Inflammatory macrophage treated with lipopolysaccharide for 1 hour (primary cell): ENCODE measurements at regions not wholly inside any gene's neighbourhood (a gene's known extent, or its start where the extent isn't known, plus 50 kb on each side); places are given as distances from the start of the nearest gene placed in this dataset.

Experiments
- DNase-seq, 2 donors: peaks; one replicate each; pipeline ENCODE4 v3.0.0-alpha.2; 2020 to 2022

DNA sequence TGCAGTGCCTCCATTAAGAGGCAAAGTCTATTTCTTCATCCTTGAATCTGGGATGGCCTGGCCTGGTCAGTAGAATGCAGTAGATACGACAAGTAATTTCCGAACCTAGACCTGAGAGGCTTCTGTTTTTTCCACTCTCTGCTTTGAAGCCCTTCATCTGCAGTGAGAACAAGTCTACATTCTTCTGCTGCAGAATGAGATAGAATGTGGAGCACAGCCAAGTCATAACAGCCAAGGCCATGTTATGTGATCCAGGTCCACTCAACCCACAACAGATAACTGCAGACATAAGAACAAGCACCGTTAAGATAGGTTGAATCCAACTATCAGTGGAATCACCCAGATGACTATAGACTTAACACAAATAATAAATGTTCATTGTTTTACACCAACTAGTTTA, 1297.7 kb downstream of the C4orf33 start:
- no peak for DNase-seq

DNA sequence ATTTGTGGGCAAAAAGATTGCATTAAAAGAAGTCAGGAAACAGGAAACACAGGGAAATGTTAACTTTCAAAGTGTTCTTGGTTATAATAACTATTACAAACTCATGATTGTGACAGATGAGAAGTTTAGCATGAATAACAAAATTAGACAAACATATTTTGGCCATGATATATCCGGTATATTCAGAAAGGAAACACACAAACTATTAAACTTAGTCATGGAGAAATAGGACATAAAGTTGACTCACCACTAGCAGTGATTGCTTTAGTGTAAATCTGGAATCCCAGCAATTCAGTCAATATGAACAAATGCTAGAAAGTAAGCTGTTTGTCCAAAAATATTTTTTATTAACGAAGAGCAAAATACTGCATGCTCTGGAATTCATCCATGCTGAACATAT, 1299.9 kb downstream of the C4orf33 start:
- no peak for DNase-seq

DNA sequence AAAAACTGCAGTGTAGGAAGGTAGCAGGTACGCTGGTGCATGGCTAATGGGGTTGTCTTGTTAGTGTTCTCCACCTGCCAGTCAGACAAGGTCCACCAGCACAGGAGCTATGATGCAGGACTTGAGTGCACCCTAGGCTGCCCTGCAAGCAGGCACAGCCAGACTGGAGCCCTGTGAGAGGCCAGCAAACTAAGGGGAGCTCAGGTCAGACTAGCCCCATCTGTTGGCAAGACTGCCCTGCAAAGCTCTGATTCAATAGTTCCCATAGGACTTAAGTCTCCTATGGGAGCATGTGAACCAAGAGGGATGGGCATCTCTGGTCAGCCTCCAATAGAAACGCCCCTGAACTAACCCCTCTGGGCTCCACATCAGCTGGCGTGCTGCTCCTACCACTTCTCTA, 1307.3 kb downstream of the C4orf33 start:
- DNase-seq = no peak

DNA sequence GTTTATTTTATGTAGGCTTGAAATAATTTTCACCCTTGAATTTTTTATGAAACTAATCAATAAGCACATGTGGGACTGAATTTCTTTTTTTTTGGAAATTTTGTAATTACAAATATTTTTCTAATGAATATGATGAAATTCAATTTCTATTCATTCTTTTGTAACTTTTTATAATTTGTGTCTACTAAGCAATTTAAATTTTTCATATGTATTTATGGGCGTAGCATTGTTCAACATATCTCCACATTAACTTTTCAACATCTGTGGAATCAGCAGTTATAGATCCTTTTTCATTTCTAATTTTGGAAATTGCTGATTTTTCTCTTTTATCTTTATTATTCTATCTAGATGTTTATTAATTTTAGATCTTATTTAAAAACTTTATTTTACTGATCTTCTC, 1320.3 kb downstream of the C4orf33 start:
- DNase-seq = no peak

DNA sequence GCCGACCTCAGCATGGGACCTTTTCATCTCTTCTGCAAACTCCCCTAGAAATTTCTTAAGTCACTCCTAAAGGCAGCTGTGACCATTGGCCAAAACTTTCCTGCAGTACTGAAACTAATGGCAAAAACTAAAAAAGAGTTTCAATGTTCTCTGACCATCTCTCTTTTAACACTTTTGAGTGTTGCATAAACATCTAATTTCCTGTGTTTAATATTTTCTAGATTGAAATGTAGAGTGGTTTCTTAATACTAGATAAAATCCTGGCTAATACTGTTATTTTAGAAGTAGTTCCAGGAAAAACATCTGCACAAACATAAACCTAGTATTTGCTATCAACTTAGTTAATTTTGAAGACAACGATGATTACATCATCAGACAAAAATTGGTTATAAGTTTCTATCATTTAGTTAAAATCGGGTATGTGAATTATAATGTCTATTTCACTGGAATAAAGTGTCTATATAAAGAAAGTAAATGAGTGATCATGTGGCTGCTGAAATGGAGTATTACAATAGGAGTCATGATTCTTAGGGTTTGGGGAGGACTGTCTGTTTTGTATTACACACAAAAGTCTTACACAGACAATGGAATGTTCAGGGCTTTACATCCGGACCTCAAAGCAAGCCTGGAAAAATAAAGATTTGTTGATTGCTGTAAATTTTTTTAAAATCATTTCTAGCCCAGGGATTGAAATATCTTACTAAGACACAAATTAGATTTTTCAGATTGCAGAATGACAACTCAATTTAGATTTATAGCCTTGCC, 1323.4 kb downstream of the C4orf33 start:
- DNase-seq = no peak

DNA sequence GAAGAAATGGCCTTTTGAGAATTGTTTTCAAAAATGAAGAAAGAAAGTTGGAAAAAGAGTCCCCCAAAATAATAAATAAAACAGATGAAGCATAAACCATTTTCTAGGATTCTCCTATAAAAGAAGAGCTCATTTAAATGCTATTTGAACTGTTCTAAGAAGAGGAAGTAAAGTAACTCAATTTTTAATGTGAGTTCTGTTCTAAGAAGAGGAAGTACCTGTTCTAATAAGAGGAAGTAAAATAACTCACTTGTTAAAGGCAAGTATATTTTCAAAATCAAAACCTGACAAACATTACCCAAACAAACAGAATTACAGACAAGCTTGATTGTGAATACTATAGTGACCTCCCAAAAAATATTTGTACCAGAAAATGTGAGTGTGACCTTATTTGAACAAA, 1326.3 kb downstream of the C4orf33 start:
- peak in 1 of 2 donors; percentile 3 for DNase-seq

DNA sequence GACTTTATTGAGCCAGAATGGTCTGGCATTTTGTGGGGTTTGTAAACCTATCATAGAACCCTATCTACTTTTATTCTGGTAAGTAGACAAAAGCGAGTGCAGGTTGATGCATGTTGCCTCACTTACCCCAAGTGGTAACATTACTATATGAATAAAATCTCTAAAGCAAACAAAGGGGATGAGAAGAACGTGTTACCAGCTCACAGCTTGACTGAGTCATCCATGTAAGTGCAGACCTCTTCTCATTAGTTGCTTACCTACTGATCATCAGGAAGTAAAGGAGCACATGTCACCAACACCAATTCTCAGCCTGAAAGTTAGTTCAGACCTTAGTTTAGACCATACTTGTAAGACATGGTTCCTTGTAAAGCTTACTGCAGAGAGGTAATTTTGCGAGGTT, 1328.3 kb downstream of the C4orf33 start:
- DNase-seq = no peak

DNA sequence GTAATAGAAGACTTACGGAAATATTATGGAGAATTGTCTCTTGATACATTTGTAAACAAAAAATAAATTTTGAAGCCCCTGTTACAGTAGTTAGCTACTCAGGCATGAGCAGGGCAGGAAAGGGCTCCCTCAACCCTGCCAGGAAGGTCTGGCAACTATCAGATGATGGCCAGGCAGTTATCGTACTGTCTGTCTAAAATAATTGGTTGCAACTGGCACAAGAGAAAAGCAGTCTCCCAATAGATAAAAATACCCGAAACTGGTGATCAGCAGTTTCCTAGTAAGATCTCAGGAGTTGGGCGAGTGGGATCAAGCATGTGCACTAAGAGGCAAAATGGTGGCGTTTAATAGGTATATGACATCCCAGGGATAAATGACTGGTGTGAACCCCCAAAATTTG, 1336.3 kb downstream of the C4orf33 start:
- no peak for DNase-seq

DNA sequence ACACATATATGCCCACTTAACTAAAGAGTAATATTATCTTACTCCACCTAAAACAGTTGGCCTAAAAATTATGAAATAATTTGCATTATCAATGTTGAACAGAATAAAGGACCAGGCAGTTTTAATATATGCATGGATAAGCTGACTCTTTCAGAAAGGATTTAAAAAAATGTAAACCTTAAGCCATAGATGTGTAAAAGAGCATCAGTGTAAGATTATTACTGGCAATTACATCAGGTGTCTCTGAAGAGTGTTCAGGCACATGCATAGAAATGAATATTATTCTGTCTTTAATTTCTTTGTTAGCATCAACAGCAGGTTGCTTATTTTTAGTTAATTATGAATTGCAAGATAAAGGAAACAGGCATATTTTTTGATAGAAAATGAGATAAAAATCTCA, 1353.8 kb downstream of the C4orf33 start:
- DNase-seq = no peak

DNA sequence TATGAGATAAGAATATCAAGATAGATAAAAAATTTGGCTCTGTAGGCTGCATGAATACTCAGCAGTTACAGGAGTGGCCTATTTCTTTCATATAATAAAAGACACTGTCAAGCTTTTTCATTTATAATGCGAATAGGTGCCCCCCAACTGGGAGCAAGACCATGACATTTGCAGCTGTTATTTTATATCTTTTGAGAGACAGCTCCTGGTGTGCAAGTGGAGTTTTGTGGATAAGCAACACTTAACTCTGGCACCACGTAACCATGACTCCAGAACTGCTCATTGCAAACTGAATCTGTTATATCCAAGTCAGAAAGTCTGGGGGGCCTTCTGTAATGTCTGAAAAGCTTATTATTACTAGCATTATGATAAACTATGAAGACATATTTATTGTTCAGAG, 1372.4 kb downstream of the C4orf33 start:
- no peak for DNase-seq

DNA sequence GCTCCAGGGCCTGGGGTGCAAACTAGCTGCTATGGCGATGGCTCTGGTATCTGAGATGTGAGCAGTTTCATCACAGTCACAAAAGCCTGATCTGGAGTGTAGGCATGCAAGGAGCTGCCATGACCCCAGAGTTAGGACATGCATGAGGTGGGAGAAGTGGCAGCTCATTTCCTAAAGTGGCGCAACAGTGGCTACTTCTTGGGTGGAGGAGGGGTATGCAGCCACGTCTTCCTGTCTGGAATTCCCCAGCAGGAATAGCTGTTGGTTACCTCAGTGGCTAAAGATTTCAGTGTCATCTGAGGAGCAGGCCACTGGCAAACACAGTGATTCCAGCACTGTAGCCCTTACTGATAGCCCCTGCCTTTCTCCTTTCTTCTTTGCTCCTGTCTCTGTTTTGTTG, 1382.5 kb downstream of the C4orf33 start:
- DNase-seq = peak in 1 of 2 donors; percentile 11

DNA sequence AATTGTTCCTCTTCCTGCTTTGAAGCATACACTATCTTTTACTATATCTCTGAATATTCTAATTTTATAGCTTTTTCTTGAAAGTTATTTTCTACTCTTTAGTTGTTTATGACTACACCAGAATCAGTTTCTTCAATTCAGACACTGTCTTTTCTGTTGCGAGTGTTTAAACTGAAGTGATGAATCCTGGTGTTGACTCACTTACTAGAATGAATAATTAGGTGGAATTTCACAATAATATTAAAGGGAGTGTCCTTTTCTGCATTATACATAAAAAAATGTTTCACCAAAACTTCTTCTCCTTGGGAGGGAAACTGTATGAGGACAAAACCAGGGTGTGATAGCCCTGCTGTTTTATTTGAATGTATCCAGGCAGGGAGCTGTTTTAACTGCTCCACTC, 1383.1 kb downstream of the C4orf33 start:
- no peak for DNase-seq

DNA sequence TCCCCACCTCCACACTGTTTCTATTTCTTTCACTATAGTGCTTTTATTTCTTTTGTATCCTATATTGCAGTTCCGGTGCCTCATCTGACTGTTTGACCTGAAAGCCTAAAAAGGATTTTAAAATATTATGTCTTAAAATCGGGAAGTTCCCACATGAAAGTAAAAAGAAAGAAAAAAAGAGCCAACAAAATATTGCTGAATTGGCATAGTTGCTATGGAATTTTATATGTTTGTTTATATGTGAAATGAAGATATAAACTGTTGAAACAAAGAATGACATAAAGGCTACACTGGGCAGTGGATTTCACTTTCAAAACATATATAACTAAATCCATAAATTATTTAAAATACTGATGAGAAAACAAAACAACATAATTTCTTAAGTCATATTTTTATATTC, 1383.7 kb downstream of the C4orf33 start:
- DNase-seq = no peak

DNA sequence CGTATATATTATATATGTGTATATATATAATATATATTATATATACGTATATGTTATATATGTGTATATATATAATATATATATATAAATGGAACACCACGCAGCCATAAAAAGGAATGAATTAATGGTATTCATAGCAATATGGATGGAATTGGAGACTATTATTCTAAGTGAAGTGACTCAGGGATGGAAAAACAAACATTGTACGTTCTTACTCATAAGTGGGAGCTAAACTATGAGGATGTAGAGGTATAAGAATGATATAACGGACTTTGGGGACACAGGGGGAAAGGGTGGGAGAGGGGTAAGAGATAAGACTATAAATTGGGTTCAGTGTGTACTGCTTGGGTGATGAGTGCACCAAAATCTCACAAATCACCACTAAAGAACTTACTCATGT, 1388.9 kb downstream of the C4orf33 start:
- DNase-seq = no peak

DNA sequence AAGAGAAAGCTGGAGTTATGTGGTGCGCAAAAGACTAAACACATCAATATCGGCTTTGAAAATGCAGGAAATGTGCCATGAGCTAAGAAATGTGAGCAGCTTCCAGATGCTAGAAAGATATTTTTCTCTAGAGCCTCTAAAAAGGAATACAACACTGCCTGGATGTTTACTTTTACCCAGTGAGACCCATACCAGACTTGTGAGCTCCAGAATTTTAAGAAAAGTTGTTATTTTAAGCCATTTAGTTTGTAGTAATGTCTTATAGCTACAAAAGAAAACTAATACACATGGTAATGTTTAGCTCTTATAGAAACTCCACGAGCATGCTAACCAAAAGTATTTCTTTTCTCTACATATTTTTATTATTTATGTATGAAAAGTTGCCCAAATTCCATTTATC, 1389.4 kb downstream of the C4orf33 start:
- no peak for DNase-seq

DNA sequence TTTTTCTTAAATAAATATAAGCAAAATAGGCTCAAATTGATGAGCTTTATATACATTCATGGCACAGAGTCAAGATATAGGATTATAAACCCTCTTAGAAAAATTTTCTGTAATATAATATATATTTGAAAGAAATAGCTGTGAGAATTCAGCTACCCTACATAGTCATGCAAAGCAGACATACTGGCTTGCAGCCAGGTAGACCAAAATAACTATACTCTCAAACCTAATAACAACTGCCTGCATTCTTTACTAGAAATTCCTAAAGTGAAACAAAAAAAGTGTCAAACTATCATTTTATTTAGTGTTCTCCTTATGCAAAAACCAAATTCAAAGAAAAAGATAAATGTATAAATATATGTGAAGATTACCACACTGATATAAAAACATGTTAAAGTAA, 1390.2 kb downstream of the C4orf33 start:
- DNase-seq = no peak

DNA sequence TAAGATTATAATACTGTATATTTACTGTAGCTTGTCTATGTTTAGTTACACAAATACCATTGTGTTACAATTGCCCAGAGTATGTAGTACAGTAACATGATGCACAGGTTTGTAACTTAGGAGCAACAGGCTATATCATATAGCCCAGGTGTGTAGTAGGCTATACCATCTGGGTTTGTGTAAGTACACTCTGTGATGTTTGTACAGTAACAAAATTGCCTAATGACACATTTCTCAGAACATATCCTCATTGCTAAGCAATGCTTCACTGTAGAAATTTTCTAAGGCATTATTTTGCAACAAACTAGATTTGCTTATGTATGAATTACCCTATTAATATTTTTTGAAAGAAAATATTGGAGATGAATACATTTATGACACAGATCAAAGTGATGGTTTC, 1390.9 kb downstream of the C4orf33 start:
- DNase-seq = no peak

DNA sequence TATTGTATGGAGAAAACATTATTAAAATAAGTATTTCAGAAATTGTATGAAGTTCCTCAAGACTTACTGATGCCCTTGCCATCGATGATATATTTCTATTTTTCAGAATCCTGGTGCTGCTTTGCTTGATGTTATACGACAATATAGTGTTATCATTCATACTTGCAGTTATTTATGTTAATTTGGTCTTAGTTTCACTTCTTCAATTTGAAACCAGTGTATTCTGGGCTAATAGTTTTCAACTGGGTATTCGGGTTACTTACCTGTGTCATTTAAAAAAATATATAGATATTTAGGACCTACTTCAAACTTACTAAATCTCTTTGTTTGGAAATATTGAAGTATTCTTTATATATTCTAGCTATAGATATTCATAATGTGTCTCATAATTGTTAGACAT, 1414.7 kb downstream of the C4orf33 start:
- DNase-seq = no peak

DNA sequence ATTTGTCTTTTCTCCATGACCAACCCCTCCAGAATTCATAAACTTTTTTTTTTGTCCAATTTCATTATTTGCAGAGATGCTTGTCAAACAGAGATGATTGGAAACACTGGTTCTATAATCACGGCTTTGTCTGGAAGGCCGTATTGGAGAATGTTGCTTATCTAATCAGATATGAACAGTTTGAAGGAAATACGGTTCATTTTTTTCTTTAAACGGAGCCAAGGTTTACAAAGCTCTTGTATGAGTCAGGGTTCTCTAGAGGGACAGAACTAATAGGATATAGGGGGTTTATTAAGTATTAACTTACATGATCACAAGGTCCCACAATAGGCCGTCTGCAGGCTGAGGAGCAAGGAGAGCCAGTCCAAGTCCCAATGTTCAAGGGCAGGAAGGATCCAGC, 1415.8 kb downstream of the C4orf33 start:
- no peak for DNase-seq

DNA sequence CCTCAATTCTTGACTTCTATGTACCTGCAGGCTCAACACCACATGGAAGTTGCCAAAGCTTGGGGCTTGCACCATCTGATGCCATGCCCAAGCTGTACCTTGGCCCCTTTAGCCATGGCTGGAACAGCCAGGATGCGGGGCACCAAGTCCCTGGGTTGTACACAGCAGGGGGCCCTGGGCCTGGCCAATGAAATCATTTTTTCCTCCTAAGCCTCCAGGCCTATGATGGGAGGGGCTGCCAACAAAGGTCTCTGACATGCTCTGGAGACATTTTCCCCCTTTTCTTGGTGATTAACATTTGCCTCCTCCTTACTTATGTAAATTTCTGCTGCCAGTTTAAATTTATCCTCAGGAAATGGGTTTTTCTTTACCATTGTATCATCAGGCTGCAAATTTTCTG, 1428.1 kb downstream of the C4orf33 start:
- no peak for DNase-seq

DNA sequence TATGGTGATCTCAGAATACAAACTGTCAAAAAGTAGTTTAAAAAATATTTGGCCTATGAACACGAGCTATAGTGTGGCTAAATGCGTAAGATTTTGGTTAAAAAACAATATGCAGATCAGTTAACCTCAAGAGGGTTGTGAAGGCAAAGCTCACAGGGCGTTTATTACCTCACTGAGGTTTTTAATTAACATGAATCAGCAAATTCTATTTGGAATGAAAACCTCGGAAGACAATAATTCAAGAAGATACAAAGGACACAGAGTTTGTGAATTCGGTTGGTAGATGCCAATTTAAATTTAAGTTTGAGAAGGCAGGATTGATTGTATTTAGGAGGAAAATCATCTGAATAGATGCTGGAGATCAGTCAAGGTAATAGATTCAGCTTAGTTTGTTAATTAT, 1434.6 kb downstream of the C4orf33 start:
- no peak for DNase-seq

DNA sequence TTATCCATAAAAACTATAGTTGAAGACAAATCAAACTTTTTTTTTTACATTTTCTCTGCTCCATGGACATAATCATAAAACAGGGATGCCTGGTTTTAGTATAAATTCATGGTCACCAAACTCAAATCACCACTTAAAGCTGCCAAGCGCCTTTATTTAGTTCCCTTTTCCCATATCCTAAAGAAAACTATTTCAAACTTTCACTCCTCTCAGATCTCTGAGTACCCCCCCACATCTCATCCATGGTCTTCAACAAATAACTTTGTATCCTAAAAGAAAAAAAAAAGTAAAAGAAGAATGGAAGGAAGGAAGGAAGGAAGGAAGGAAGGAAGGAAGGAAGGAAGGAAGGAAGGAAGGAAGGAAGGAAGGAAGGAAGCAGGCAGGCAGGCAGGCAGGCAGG, 1438.7 kb downstream of the C4orf33 start:
- no peak for DNase-seq

DNA sequence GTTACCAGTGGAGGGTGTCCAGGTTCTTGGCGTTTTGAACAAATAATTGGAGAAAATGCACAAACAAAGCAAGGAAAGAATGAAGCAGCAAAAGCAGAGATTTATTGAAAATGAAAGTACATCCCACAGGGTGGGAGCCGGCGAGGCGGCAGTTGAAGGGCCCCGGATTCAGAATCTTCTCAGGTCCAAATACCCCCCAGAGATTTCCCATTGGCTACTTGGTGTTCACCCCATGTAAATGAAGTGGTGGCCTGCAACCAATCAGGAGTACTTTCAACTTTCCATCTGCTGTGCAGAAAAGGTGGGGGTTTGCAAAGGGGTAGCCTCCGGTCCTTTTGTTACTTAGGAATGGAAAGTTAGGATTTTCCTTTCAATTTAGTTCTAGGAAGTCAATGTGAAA, 1447.0 kb downstream of the C4orf33 start:
- DNase-seq = no peak

DNA sequence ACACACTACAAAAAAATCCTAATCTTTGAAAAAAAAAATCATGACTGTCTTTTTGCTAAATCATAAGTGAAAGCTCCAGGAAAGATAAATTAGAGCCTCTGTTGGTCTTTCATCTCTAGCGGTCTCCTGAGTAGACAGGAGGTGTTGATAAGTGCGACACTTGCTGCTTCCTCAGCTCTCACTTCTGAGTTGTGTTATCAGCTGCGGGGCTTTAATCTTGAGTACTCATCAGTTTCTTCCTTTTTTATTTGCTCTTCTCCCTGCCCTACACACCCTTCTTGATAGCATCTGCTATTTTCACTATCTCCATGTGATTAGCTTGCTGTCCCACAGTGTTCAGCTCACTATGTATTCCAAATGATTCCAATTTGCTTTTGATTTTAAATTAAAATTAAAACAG, 1449.2 kb downstream of the C4orf33 start:
- DNase-seq = no peak

DNA sequence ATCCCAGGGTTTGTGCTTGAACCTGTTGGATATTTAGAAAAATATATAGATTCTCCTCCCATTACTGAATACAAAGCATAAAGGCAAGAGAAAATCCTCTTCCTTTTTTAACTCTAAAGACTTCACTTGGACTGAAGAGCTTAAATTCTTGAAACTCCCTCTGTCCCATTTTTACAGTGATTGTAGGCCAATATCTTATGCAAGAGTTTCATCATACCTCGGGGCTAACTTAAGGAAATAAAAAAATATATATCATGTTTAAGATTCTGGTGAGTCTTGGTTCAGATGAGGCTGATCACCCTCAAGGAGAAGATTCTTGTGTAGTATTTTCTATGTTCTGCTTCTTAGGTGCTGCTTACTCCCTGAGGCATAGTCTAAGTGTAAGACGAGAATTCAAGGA, 1449.6 kb downstream of the C4orf33 start:
- no peak for DNase-seq

DNA sequence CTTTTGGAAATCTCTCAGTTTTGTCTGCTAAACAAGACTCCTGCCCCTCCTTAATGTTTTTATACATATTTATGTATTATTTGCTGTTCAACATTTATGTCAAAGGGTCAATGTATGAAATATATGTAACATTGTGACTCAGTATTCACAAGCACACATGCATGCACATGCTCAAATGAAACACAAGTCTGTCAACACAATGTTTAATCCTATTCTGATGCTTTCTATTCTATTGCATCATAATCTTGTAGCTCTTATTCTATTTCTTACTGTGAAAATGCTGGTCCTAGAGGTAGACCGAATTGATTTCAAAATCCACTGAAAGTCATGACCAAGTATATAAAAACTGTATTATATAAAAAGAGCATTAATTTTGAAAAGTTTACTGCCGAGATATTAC, 1463.3 kb downstream of the C4orf33 start:
- no peak for DNase-seq
